ENCODE measurements at regions not wholly inside any gene's neighbourhood (a gene's known extent, or its start where the extent isn't known, plus 50 kb on each side); places are given as distances from the start of the nearest gene placed in this dataset.

- DNase-seq (ENCODE audit: low spot score), result no peak
Measured at GRCh38 chr13:27847669-27848068, 55.4 kb downstream of the GSX1 start.

- no peak for DNase-seq (ENCODE audit: low spot score)
Measured at GRCh38 chr13:27851096-27851850, 59.0 kb downstream of the GSX1 start.

DNA sequence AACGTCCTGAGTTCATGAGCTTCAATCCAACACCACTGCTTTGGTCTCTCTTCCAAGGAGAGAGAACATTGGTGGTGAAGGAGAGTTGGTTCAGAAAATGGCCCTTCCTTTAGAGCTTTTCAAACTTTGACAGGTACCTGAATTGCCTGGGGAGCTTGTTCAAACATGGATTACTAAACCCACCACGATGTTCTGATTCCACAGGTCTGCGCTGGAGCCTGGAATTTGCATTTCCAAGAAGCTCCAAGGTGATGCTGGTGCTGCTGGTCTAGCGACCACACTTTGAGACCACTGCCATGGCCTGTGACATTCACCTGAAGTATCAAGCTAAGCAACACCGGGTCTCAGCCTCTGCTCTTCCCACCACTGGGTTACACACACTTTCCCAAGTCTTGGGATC lies 60.2 kb downstream of the GSX1 start:
- DNase-seq (ENCODE audit: low spot score), result no peak

- no peak for DNase-seq (ENCODE audit: low spot score)
Measured at GRCh38 chr13:27853335-27853734, 61.1 kb downstream of the GSX1 start.

DNA sequence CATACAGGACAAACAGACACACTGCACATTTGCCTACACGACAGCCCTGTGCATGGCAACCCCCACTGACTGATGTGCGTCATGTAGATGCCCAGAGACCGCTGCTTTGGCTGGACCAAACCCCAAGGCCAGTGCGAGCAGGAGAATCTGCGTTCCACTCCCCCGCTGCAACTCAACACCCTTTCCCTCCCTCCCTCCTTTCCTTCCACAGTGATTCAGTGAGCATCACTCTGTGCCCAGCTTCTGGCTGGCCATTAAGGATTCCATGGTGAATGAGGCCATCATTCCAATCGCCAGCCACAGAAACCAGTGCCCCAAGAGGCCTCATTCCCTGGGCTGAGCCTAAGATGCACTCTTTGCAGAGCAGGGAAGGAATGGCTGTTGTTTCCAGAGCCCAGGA lies 61.6 kb downstream of the GSX1 start:
- no peak for DNase-seq (ENCODE audit: low spot score)

DNA sequence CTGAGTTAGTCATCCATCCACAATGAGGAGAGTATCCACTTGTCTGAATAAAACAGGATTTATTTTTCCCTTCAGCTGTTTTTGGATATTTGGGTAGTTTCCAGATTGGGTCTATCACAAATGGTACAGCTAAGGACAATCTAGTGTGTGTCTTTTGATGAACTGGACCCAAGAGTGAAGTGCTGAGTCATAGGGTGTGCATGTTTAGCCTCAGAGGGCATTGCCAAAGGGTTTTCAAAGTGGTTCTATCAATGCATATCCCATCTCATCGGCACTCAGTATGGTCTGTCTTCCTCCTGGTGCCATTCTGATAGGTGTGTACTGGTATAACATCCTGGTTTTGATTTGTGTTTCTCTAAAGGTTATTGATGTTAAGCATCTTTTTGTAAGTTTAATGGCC lies 62.3 kb downstream of the GSX1 start:
- no peak for DNase-seq (ENCODE audit: low spot score)

GRCh38 chr13:27855381-27855780 lies 63.1 kb downstream of the GSX1 start:
- no peak for DNase-seq (ENCODE audit: low spot score)

- peak; percentile 48 for DNase-seq (ENCODE audit: low spot score)
Measured at GRCh38 chr13:27857282-27857681, 62.5 kb upstream of the PDX1 start.

DNA sequence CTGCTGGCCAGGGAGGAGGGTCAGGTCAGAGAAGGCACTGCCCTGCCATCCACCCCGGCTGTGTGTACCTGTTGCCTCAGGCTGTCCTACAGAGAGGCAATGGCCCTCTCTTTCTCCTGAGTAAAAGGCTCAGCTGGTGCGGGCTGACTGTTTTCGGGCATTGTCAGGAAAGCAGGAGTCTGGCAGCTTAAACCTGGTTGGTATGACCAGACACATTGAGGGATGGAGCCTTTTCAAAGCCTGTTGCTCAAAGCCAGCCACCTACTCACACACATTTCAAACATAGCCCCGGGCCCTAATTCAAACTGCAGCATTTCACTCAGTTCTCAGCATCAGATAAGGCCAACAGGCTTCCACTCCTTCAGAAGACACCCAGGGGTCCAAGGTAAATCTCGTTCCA lies 61.8 kb upstream of the PDX1 start:
- no peak for DNase-seq (ENCODE audit: low spot score)

DNA sequence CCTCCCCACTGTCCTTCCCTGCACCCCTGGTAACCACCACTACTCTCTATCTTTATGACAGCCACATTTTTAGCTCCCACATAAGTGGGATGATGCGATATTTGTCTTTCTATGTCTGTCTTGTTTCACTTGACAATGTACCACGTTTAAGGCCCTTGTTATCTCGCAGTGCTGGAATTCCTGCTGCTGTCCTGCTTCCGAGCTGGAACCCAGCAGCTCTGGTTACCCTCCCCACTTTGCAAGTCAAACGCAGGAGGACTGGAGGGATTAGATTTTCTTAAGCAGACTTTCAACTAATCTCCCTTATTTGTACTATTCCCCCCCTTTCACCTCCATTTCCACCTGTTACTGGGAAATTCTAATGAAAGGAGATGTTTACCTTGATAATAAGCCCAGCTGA lies 59.1 kb upstream of the PDX1 start:
- no peak for DNase-seq (ENCODE audit: low spot score)

- no peak for DNase-seq (ENCODE audit: low spot score)
Measured at GRCh38 chr13:27861165-27861564, 58.6 kb upstream of the PDX1 start.

DNA sequence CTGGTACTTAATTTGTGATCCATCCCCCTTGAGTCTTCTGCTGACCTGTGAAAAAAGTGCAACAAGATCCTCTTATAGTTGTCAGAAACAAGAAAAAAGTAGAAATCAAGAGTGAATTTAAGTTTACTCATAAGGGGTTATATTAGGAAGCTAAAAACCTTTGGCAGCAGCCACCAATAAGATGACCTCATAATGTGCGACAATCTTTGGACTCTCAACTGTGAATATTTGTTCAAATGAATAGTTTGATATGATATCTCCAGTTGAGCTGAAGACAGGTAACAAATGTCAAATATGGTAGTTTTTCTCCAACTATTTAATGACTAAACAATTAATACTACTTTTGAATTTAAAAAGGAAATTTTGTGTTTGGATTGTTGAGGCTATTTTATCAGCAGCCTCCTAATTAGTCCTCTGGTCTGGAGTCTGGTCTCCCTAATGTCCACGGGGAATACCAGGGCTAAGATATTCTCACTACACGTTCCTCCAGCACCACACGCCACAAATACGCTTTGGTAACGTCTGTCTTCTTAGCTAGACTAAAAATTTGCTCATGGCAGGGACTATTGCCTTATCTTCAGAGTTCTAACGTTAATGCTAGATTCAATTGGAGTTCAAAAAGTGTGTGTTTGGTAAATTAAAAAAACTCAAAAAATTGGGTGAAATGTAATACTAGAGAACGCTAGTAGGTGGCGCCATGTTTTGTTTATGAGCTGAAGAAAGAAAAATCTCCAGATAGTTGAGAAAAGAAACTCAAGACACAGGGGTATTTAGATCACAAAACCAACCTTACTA lies 51.0 kb upstream of the PDX1 start:
- peak; percentile 14 for DNase-seq (ENCODE audit: low spot score)

DNA sequence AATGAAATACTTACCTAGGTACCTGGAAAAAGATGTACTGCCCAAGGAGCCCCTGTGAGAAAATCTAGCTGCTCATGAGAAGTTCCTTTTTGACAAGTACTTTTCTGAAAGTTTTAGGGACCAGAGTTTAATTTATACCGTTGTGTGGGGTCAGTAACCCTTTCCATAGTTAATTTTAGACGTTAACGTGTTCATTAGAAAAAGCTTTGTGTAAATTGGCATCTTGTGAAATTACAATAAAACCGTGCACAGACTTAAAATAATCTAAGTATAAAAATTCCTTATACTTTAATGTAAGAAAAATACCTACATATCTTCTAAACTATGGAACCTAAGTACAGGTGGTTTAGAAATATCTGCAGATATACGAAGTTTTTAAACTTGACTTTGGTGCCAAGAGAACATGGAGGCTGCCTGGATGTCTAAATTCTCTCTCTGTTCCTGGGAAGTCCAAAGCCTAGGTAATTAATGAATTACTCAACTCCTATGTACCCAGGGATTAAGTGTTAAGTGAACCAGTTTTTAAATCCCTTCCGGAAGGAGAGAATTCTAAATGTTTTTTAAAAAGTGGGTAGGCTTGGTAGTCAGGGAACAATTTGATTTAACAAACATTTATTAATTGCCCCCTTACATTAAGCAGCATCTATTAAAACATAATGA lies 50.2 kb upstream of the PDX1 start:
- DNase-seq (ENCODE audit: low spot score), result no peak
